NCI-H345 treated with DMSO at 0.1 percent for 48 hours (cell line): ENCODE measurements at regions not wholly inside any gene's neighbourhood (a gene's known extent, or its start where the extent isn't known, plus 50 kb on each side); places are given as distances from the start of the nearest gene placed in this dataset.

Source experiments
- DNase-seq: peaks from one replicate; lab custom pipeline; 2025; ENCODE audit not compliant: unreplicated experiment; lab: John Stamatoyannopoulos, UW

- no peak for DNase-seq
Observed at GRCh38 chr6:164013480-164014208, 599.1 kb downstream of the QKI start.

- no peak for DNase-seq
Observed at GRCh38 chr6:164011321-164011720, 596.8 kb downstream of the QKI start.

GRCh38 chr6:164010441-164011103 is 596.1 kb downstream of the QKI start:
- no peak for DNase-seq

DNA sequence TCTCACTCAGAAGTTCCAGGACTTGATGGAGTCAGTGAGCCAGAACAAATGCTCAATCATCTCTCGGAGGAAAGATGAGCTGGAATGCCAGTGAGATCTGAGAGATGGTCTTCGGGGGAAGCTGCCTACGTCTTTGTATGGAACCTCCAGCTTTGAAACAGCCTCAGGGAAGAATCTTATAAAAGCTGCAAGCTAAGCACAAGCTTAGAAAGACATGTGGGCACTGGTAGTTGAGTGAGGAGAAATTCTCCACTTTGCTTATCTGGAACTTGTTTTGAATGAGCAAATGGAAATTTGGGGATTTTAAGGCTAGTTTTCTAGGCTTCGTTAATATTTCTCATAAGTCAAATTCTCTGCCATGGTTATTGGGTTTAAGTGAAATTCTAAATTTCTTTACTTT is 594.4 kb downstream of the QKI start:
- DNase-seq, result no peak

DNA sequence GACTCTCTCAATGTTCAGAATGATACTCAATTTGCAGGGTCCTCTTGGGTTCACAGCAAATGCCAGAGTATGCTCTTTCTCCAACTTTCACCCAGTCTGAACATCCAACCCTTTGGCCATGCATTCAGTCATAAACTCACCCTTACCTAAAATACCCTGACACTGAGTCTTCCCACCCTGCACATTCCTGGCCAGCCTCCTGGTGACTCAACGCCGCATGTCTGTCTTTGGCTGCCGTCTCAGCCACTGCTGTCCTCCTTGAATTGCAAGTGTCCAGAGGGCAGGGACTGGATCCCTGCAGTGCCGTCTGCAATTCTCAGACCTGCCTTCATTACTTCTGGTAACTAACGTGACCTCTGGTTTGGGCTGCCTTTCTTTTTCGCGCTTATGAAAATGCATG is 593.4 kb downstream of the QKI start:
- DNase-seq, result no peak

- DNase-seq, result no peak
Observed at GRCh38 chr6:164006459-164006858, 591.9 kb downstream of the QKI start.

DNA sequence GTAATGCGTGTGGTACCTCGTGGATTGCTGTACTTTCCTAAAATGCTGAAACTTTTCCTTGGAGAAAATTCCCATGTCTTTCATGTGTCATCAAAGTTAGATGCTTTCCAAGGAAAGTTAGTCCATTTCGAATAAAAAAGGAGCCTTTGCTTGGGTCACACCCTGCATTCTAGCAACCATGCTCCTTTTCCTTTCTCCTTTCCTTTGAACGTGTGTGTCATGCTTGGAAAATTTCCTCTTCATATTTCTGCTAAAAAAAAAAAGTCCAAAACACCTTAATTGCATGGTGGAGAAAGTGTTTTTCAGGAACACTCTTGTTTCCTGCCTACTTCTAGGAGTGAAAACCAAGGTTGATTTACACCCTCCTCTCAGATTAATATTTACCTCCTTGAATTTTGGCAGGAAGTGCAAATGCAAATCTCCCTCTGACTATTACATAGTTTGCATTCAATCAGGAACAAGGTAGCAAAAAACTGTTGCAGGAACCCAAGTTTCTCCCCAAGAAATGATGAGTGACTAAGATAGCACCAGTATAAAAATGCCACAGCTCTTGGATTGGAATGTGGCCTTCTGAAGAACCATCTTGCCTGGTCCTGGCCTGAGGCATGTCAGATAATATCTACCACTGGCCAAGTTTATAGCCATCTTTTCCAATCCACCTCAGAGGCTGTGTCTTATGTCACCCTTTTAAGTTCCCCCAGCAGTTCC is 590.6 kb downstream of the QKI start:
- DNase-seq, result no peak

DNA sequence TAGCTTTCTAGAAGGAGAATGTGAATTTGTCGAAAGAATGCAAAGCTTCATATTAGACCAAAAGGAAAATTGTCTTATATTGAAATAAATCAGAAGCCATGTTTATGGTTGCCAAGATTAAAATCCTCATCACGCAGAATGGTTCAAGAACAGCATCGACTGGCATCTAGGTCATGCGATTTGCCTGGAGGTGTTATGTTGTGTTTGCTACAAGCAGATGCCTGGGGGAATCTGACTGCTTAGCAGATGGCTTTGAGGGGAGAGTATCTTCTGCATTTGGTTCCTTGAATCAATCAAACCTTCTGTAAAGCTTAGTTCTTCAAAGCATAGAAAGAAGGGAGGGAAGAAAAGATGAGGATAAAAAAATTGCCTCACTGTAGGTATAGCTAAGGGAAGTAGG is 585.8 kb downstream of the QKI start:
- DNase-seq, result no peak

- no peak for DNase-seq
Observed at GRCh38 chr6:163999475-164000125, 585.1 kb downstream of the QKI start.

GRCh38 chr6:163998496-163998895 is 584.0 kb downstream of the QKI start:
- no peak for DNase-seq

- DNase-seq, result no peak
Observed at GRCh38 chr6:163996491-163996890, 582.0 kb downstream of the QKI start.

- DNase-seq, result no peak
Observed at GRCh38 chr6:163994566-163994965, 580.0 kb downstream of the QKI start.

DNA sequence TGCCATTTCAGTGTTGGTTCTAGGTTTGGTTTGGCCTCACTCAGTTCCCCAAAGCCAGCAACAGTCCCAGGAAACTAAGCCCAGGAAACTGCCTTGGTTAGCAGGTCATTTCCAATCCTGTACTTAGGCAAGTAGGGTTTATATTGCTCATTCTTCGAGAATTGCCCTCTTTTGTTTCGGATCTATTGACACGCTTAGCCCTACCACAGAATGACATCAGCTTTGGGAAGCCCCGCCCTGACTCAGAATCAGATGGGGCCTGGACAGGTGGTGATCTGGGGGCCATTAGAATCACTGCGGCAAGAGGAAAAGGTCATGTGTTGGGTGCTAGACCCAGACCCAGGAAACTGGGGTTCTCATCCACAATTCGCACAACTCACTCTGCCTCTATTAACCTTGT is 578.2 kb downstream of the QKI start:
- DNase-seq, result no peak

DNA sequence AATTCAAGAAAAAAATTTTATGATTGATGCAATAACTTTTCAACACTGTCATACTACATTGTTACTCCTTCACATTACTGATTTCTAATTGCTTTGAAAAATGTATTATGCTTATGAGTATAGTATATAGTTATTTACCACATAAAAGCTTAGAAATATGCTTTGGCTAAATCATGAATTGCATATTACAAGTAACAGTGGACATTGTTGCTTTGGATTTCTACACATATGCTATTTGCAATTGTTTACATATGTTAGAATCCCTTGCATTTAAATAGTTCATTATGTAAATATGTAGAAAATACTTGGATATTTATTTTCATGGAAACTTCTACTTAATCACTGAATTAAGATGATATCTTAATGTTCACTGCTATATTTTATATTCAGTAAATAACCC is 577.5 kb downstream of the QKI start:
- DNase-seq, result no peak

GRCh38 chr6:163991321-163991720 is 576.8 kb downstream of the QKI start:
- DNase-seq, result no peak

- no peak for DNase-seq
Observed at GRCh38 chr6:163986313-163986712, 571.8 kb downstream of the QKI start.

GRCh38 chr6:163985710-163986109 is 571.2 kb downstream of the QKI start:
- DNase-seq, result no peak

DNA sequence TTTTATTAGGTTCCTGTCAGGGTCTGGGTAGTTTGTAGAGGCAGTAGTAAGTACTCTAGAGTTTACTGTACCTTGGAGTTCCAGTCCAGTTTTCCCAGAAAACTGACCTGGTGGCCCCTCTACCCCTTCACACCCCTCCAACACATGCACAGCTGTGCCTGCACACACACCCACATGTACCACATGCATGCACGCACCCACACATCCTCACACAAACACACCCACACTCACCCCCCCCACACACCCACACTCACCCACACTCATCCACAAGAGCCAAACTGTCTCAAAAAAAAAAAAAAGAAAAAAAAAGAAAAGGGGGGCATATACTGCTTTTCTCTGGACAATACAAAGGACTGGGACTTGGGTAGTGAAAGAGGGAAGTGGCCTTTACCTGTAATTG is 570.5 kb downstream of the QKI start:
- no peak for DNase-seq

- no peak for DNase-seq
Observed at GRCh38 chr6:163984124-163984936, 569.8 kb downstream of the QKI start.

DNA sequence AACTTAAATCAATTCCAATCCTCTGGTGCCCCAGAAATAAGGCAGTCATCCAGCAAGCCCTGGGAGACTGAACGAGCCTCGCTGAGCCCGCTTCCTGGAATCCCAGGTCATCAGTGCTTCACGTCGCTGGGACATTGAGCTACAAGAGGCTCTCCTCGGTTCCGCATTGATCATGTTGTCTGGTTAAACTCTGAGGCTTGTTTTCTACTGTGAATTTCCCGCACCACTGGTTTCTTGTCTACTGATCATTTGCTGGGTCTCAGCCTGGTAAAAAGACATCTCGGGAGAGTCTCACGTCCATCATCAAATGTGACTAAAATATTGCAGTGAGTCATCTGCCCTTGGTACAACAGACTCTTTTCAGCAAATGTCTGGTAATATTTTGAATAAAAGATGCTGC is 569.2 kb downstream of the QKI start:
- no peak for DNase-seq

DNA sequence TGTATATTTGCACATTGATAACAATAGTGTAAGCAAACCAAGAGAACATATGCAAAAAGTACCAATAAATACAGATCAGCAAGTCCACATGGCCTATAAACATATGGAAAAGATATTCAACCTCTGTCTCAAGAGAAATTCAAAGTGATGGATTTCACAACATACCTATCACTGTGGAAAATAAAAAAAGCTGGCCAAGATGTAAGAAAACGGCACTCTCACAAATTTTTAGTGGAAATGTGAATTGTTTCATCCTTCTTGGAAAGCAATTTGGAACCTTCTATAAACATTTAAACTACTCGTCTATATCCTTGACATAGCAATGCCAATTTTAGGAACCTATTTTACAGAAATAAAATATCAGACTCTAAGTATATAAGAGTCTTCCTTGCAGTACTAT is 559.8 kb downstream of the QKI start:
- DNase-seq, result no peak
